Bronchial epithelial cell (primary cell): ENCODE measurements at regions not wholly inside any gene's neighbourhood (a gene's known extent, or its start where the extent isn't known, plus 50 kb on each side); places are given as distances from the start of the nearest gene placed in this dataset.

Source experiments
- DNase-seq: peaks from one replicate; pipeline ENCODE4 v3.0.0-alpha.2; 2010; ENCODE audit warnings: low read depth
- FAIRE-seq: peaks from 2 replicates; lab custom pipeline; 2011; peaks lifted over from hg19 to GRCh38; lab: Jason Lieb, UNC
- H3K27me3 ChIP-seq: 2 replicates; pipeline ENCODE4 v1.5.1; 2011; ENCODE audit warnings: low read length; ENCODE audit not compliant: control insufficient read depth, insufficient read depth
- H3K36me3 ChIP-seq: 2 replicates; pipeline ENCODE4 v1.5.1; 2011; ENCODE audit warnings: low read length; ENCODE audit not compliant: control insufficient read depth, insufficient read depth
- H3K4me3 ChIP-seq: 2 replicates; pipeline ENCODE4 v1.5.1; 2011; ENCODE audit warnings: mild to moderate bottlenecking, low read depth, low read length, control low read depth
- CTCF ChIP-seq: IDR thresholded peaks from 2 replicates; pipeline ENCODE4 v1.5.1; 2011; ENCODE audit warnings: mild to moderate bottlenecking, moderate library complexity, low read length, control low read depth, inconsistent platforms; ENCODE audit not compliant: insufficient read depth, severe bottlenecking

- TF ChIP-seq CTCF, result no peak
- no peaks in the 10 kb centered on the region for H3K27me3 ChIP-seq
- FAIRE-seq (no peak), DNase-seq (no peak)
- no peaks in the 10 kb centered on the region for H3K36me3 ChIP-seq
- H3K4me3 ChIP-seq, result no peak overlapping the region
Observed at GRCh38 chr2:192253692-192254091, 59.0 kb upstream of the TMEFF2 start.

DNA sequence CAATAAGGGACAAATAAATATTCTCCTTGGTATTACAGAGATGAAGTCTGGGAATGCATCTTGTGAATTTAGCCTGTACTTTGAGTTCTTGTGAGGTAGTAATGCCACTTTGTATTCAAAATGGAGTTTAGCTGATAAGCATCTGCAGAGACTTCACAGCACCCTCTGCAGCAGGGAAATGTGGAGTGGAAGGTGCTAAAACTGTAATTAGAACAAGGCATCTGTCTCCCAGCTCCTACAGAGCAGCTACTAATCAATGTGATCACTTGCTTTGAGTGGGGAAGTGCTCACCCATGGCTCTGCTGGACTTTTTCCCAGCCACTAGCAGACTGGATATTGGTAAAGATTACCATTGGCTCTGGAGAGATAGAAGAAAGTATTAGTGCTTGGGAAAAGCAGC lies 56.2 kb upstream of the TMEFF2 start:
- FAIRE-seq (no peak), DNase-seq (no peak)
- Histone ChIP-seq H3K4me3 (no peak overlapping the region), H3K27me3 (no peaks in the 10 kb centered on the region), H3K36me3 (no peaks in the 10 kb centered on the region)
- no peak for TF ChIP-seq CTCF

DNA sequence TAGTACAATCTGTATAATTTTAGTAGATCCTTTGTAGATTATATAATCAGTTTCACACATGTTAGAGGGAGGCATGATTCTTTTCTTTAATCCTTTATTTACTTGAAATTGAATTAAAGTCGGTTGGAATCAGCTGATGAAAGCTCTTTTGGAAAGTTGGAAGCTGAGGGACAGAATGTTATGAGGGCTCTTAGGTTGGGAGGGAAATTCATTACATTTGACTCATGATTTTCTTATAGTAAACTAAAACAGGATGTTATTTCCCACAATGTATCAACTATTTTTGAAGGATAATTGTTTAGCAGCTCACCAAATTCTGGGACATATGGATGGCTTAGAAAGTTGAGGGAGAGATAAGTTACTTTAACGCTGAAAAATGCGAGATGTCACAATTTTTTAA lies 52.7 kb upstream of the TMEFF2 start:
- no peak for TF ChIP-seq CTCF
- Histone ChIP-seq H3K36me3 (no peaks in the 10 kb centered on the region), H3K4me3 (no peak overlapping the region), H3K27me3 (no peaks in the 10 kb centered on the region)
- FAIRE-seq (no peak), DNase-seq (no peak)

GRCh38 chr2:192246297-192246696 lies 51.6 kb upstream of the TMEFF2 start:
- Histone ChIP-seq H3K4me3 (no peak overlapping the region), H3K27me3 (no peaks in the 10 kb centered on the region), H3K36me3 (no peaks in the 10 kb centered on the region)
- FAIRE-seq, result peak; percentile 36
- DNase-seq, result no peak
- TF ChIP-seq CTCF, result no peak

GRCh38 chr2:192245329-192245728 lies 50.6 kb upstream of the TMEFF2 start:
- FAIRE-seq, result no peak
- DNase-seq, result no peak
- Histone ChIP-seq H3K36me3 (no peaks in the 10 kb centered on the region), H3K27me3 (no peaks in the 10 kb centered on the region), H3K4me3 (no peak overlapping the region)
- no peak for TF ChIP-seq CTCF
